ENCODE measurements at regions not wholly inside any gene's neighbourhood (a gene's known extent, or its start where the extent isn't known, plus 50 kb on each side); places are given as distances from the start of the nearest gene placed in this dataset.

GRCh38 chr6:132207991-132208390, 193.3 kb downstream of the MOXD1 start:
- BruUV-seq (replicated peaks), result no TSS peak
- 28% methylated on average over 3 of the region's 3 CpGs for WGBS (ENCODE audit: low lambda C conversion rate)
- H3K36me3 ChIP-seq (replicated peaks in 1 of 2; ENCODE audit: control insufficient read depth in 1 of 2, insufficient read depth in 2 of 2, low read length in 2 of 2), result no peaks in the 10 kb centered on the region
- ChIA-PET POLR2A (no interaction called here), CTCF (ENCODE audit: low intra/inter-chr PET ratio, low total read pairs) (no interaction called here)
- no peak overlapping the region for H3K27ac ChIP-seq (ENCODE audit: extremely low read length, insufficient read depth, low read length)
- no peaks in the 10 kb centered on the region for H4K20me1 ChIP-seq (ENCODE audit: insufficient read depth, low read length)
- H3K4me3 ChIP-seq (replicated peaks in 1 of 3; ENCODE audit: insufficient read depth in 1 of 3, low read depth in 2 of 3, low read length in 3 of 3), result no peak overlapping the region
- H3K27me3 ChIP-seq (ENCODE audit: control insufficient read depth in 1 of 2, insufficient read depth in 2 of 2, low read length in 2 of 2), result no peaks in the 10 kb centered on the region
- H3K79me2 ChIP-seq (ENCODE audit: insufficient read depth, low read length), result no peaks in the 10 kb centered on the region
- in situ Hi-C loops (cut with HindIII; ENCODE audit: extremely low pct_ligation_motif_present, low pct_unique_long_range_greater_than_20kb), result loop anchor here (25.0 kb wide), 1 partner anchor 521 kb away; no protein-coding TSS in a partner anchor
- H3K4me1 ChIP-seq (ENCODE audit: insufficient read depth, low read length), result no peaks in the 10 kb centered on the region
- no peak overlapping the region for H3K4me2 ChIP-seq (ENCODE audit: low read depth, low read length)
- no peak overlapping the region for H2AFZ ChIP-seq (ENCODE audit: low read length)
- DNase-seq (ENCODE audit: low spot score) (no peak), FAIRE-seq (no peak), ATAC-seq (no peak)
- intact Hi-C loops (cut with micrococcal nuclease; ENCODE audit: unreplicated experiment), result no loop called here
- H3K9ac ChIP-seq (ENCODE audit: insufficient read depth, low read depth, low read length), result no peak overlapping the region
- TF ChIP-seq GFI1 (CRISPR knock-in tag; IDR thresholded peaks at IDR 0.05; ENCODE audit: borderline replicate concordance) (no peak), ZNF263 (CRISPR knock-in tag; IDR thresholded peaks at IDR 0.05) (no peak)
- H3K9me3 ChIP-seq (ENCODE audit: low read length), result no peaks in the 10 kb centered on the region

- Histone ChIP-seq H3K79me2 (ENCODE audit: insufficient read depth, low read length) (no peaks in the 10 kb centered on the region), H2AFZ (ENCODE audit: low read length) (no peak overlapping the region), H3K27ac (ENCODE audit: extremely low read length, insufficient read depth, low read length) (no peak overlapping the region), H3K4me3 (replicated peaks in 1 of 3; ENCODE audit: insufficient read depth in 1 of 3, low read depth in 2 of 3, low read length in 3 of 3) (no peak overlapping the region), H3K9me3 (ENCODE audit: low read length) (no peaks in the 10 kb centered on the region), H3K4me2 (ENCODE audit: low read depth, low read length) (no peak overlapping the region), H3K9ac (ENCODE audit: insufficient read depth, low read depth, low read length) (no peak overlapping the region), H3K27me3 (ENCODE audit: control insufficient read depth in 1 of 2, insufficient read depth in 2 of 2, low read length in 2 of 2) (no peaks in the 10 kb centered on the region), H4K20me1 (ENCODE audit: insufficient read depth, low read length) (no peaks in the 10 kb centered on the region), H3K36me3 (replicated peaks in 1 of 2; ENCODE audit: control insufficient read depth in 1 of 2, insufficient read depth in 2 of 2, low read length in 2 of 2) (no peaks in the 10 kb centered on the region), H3K4me1 (ENCODE audit: insufficient read depth, low read length) (no peaks in the 10 kb centered on the region)
- POLR2A ChIA-PET, result no interaction called here
- in situ Hi-C loops (cut with HindIII; ENCODE audit: extremely low pct_ligation_motif_present, low pct_unique_long_range_greater_than_20kb), result loop anchor here (25.0 kb wide), 1 partner anchor 519 kb away; no protein-coding TSS in a partner anchor
- intact Hi-C loops (cut with micrococcal nuclease; ENCODE audit: unreplicated experiment), result no loop called here
- ATAC-seq (no peak), FAIRE-seq (no peak), DNase-seq (ENCODE audit: low spot score) (no peak)
- 2% methylated on average over 1 of the region's 1 CpG for WGBS (ENCODE audit: low lambda C conversion rate)
- CTCF ChIA-PET (ENCODE audit: low intra/inter-chr PET ratio, low total read pairs), result no interaction called here
- BruUV-seq (replicated peaks), result no TSS peak
- no peak for TF ChIP-seq ZFYVE20 (CRISPR knock-in tag; IDR thresholded peaks at IDR 0.05; ENCODE audit: borderline replicate concordance, low read depth)
- TF ChIP-seq ZNF138 (CRISPR knock-in tag; IDR thresholded peaks at IDR 0.05; ENCODE audit: low read depth), result no peak
- no peak for TF ChIP-seq ZNF484 (CRISPR knock-in tag; IDR thresholded peaks at IDR 0.05; ENCODE audit: borderline replicate concordance, low read depth)
- TF ChIP-seq ZNF230 (CRISPR knock-in tag; IDR thresholded peaks at IDR 0.05), result no peak
- TF ChIP-seq HOXA5 (CRISPR knock-in tag; IDR thresholded peaks at IDR 0.05), result no peak
- TF ChIP-seq ZSCAN31 (CRISPR knock-in tag; IDR thresholded peaks at IDR 0.05; ENCODE audit: low read depth), result no peak
- no peak for TF ChIP-seq ZBTB26 (CRISPR knock-in tag; IDR thresholded peaks at IDR 0.05; ENCODE audit: borderline replicate concordance)
- no peak for TF ChIP-seq ZNF740 (CRISPR knock-in tag; IDR thresholded peaks at IDR 0.05)
- no peak for TF ChIP-seq GMEB2 (CRISPR knock-in tag; IDR thresholded peaks at IDR 0.05; ENCODE audit: low read depth)
- no peak for TF ChIP-seq HIC2 (CRISPR knock-in tag; IDR thresholded peaks at IDR 0.05; ENCODE audit: low read depth)
- no peak for TF ChIP-seq ETV5 (CRISPR knock-in tag; IDR thresholded peaks at IDR 0.05; ENCODE audit: borderline replicate concordance)
- no peak for TF ChIP-seq ZNF256 (CRISPR knock-in tag; conservative IDR thresholded peaks at IDR 0.05)
- no peak for TF ChIP-seq ZNF737 (CRISPR knock-in tag; IDR thresholded peaks at IDR 0.05; ENCODE audit: borderline replicate concordance)
Observed at GRCh38 chr6:132205946-132206345, 195.3 kb downstream of the MOXD1 start.

Measured in HepG2 (cell line).